GM12878 (cell line): ENCODE measurements at regions not wholly inside any gene's neighbourhood (a gene's known extent, or its start where the extent isn't known, plus 50 kb on each side); places are given as distances from the start of the nearest gene placed in this dataset.

Experiments used
- EP300 ChIP-seq, 2 experiments: fragments of 150-350 bp in 1 of 2; IDR thresholded peaks; 2 replicates each; pipeline ENCODE4 v1.6.1; 2011 to 2012; ENCODE audit warnings: low read depth in 2 of 2, low read length in 2 of 2, borderline replicate concordance in 1 of 2, improper control_type of control experiment in 1 of 2, inconsistent platforms in 1 of 2; ENCODE audit not compliant: control insufficient read depth in 1 of 2
- HDAC2 ChIP-seq: fragments of 200-600 bp; sonication (generic); IDR thresholded peaks from 2 replicates; pipeline ENCODE4 v1.6.1; 2017
- SMC3 ChIP-seq: IDR thresholded peaks from 2 replicates; pipeline ENCODE4 v1.6.1; 2011; ENCODE audit warnings: low read length, improper control_type of control experiment, borderline replicate concordance
- TF ChIP-seq, protein P1 (sequence below): IDR thresholded peaks from 2 replicates; pipeline ENCODE4 v1.6.1; 2011; ENCODE audit warnings: low read depth, mild to moderate bottlenecking, low read length, moderate library complexity, borderline replicate concordance; ENCODE audit errors: extremely low read depth

- TF ChIP-seq EP300 (IDR thresholded peaks at IDR 0.05; ENCODE audit: borderline replicate concordance in 1 of 2, control insufficient read depth in 1 of 2, low read depth in 2 of 2, low read length in 2 of 2) (no peak), HDAC2 (no peak), SMC3 (no peak)
- TF ChIP-seq, protein P1, sequence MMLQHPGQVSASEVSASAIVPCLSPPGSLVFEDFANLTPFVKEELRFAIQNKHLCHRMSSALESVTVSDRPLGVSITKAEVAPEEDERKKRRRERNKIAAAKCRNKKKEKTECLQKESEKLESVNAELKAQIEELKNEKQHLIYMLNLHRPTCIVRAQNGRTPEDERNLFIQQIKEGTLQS: no peak
Measured at GRCh38 chr2:126982935-126983334, 84.2 kb downstream of the TEX51 start.
